Breast epithelium (tissue), 3 donors: ENCODE measurements at regions not wholly inside any gene's neighbourhood (a gene's known extent, or its start where the extent isn't known, plus 50 kb on each side); places are given as distances from the start of the nearest gene placed in this dataset.

Source experiments
- POLR2A ChIP-seq: fragments of 450-650 bp; IDR thresholded peaks from one replicate; pipeline ENCODE4 v1.6.1; 2016; ENCODE audit warnings: antibody characterized with exemption, mild to moderate bottlenecking, moderate library complexity
- POLR2AphosphoS5 ChIP-seq, 3 donors: sonication (generic); formaldehyde crosslinking; IDR thresholded peaks; one replicate each; pipeline ENCODE4 v1.6.1; 2017; ENCODE audit warnings: antibody characterized with exemption in 3 of 3
- TF ChIP-seq, protein P1 (sequence below), 3 donors: fragments of 450-650 bp; IDR thresholded peaks; one replicate each; pipeline ENCODE4 v1.5.1; 2016 to 2017; ENCODE audit warnings: antibody characterized with exemption in 3 of 3, mild to moderate bottlenecking in 3 of 3, moderate library complexity in 3 of 3

DNA sequence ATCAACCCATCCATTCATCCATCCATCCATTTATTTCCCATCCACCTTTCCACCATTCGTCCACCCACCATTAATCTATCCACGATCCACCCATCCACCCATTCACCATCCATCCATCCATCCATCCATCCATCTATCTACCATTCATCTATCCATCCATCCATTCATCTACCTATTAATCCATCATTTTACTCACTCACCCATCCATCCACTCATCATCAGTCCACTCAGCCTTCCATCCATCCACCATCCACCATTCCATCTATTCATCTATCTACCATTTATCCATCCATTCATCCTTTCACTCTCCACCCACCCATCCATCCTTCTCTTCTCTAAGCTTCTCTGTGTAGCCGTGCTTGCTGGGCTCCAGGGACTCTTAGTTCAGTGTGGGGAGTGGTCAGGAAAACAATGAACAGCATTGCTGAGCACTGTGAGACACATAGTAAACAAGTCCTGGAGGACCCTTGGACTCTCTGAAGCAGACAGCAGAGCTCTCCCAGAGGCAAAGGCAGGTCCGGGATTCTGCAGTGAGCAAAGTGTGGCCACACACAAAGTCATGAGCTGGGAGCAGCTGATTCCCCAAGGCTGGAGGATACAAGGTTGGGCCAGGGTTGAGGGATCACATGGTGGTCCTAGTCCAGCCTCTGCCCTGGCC is 642.2 kb downstream of the BRD1 start:
- TF ChIP-seq, protein P1, sequence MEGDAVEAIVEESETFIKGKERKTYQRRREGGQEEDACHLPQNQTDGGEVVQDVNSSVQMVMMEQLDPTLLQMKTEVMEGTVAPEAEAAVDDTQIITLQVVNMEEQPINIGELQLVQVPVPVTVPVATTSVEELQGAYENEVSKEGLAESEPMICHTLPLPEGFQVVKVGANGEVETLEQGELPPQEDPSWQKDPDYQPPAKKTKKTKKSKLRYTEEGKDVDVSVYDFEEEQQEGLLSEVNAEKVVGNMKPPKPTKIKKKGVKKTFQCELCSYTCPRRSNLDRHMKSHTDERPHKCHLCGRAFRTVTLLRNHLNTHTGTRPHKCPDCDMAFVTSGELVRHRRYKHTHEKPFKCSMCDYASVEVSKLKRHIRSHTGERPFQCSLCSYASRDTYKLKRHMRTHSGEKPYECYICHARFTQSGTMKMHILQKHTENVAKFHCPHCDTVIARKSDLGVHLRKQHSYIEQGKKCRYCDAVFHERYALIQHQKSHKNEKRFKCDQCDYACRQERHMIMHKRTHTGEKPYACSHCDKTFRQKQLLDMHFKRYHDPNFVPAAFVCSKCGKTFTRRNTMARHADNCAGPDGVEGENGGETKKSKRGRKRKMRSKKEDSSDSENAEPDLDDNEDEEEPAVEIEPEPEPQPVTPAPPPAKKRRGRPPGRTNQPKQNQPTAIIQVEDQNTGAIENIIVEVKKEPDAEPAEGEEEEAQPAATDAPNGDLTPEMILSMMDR (IDR thresholded peaks at IDR 0.05), result no peak
- TF ChIP-seq POLR2A, result no peak
- no peak for TF ChIP-seq POLR2AphosphoS5 (IDR thresholded peaks at IDR 0.05)
